HG03565 (cell line): ENCODE measurements at regions not wholly inside any gene's neighbourhood (a gene's known extent, or its start where the extent isn't known, plus 50 kb on each side); places are given as distances from the start of the nearest gene placed in this dataset.

Experiments
- ATAC-seq: cut with Tn5 transposase; IDR thresholded peaks from one replicate; pipeline ENCODE4 v1.9.1; 2021; ENCODE audit warnings: mild to moderate bottlenecking, moderate library complexity; ENCODE audit not compliant: unreplicated experiment

DNA sequence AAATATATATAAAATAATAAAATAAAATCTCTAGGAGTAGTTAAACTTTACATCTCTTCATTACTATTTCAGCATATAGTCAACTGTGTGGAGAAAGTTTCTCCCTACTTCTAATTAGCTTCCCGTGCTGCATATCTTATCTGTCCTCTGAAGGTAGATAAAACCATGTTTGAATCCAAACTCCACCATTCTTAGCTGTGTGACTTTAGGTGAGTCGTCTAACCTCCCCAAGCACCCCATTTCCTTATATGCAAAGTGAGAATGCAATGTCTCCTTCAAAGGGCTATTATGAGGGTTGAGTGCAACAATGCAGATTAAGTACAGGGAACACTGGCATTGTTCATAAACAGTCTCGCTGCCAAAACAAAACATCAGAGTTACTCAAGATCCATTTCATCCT is 80.8 kb upstream of the DRD2 start:
- ATAC-seq: no peak

- no peak for ATAC-seq
Observed at GRCh38 chr11:113555071-113555619, 79.9 kb upstream of the DRD2 start.

GRCh38 chr11:113554526-113554925 is 79.3 kb upstream of the DRD2 start:
- ATAC-seq: no peak

GRCh38 chr11:113553915-113554314 is 78.7 kb upstream of the DRD2 start:
- ATAC-seq: no peak

DNA sequence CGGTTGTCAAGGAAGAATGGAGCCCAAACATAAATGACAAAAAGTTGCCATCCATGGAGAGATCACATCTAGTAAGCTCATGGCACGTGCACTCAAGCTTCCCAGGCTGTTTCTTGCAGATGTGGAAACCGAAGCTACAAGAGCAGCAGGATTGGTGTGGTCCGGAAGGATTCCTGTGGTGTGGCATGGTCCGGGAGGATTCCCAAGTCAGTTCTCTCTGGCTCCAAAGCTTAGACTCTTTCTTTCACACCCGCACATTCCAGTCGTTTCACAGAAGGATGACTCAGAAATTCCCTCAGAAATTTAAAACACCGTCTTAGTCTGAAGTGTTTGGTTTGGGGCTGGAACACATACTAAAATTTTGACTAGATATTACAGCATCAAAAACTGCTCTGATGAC is 78.0 kb upstream of the DRD2 start:
- ATAC-seq: no peak

- no peak for ATAC-seq
Observed at GRCh38 chr11:113552271-113552670, 77.1 kb upstream of the DRD2 start.

GRCh38 chr11:113551645-113552044 is 76.4 kb upstream of the DRD2 start:
- no peak for ATAC-seq

GRCh38 chr11:113549611-113550578 is 74.7 kb upstream of the DRD2 start:
- no peak for ATAC-seq

- no peak for ATAC-seq
Observed at GRCh38 chr11:113549061-113549460, 73.9 kb upstream of the DRD2 start.

DNA sequence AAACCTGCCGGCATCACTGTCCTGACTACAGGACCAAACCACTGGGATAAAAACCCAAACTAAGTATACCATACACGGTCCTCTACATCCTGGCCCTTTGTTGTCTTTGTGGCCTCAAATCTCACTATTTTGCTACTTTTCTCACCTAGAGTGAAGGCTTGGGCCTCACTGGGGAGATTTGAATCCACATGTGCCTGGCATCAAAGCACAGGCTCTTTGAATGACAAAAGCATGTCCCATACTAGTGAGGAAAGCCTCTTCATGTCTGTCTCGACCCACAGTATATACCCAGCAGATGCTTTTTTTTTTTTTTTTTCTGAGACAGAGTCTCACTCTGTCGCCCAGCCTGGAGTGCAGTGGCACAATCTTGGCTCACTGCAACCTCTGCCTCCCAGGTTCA is 72.5 kb upstream of the DRD2 start:
- ATAC-seq: no peak

GRCh38 chr11:113546757-113547507 is 71.7 kb upstream of the DRD2 start:
- no peak for ATAC-seq

DNA sequence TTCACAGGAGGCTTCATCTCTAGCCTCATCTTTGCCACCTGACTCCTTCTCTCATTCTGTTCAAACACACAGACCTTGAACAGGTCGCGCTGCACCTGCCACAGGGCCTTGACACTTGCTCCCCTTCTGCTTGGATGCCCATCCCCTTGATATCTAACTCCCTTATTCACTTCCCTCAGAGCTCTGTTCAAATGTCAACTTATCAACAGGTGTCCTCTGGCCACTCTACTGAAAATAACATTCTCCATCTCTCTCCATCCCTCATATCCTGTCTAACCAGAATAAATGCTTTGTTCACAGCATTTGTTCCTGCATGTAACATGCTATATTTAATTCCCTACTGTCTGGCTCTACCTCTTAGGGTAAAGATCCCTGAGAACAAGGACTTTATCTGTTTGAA is 67.2 kb upstream of the DRD2 start:
- no peak for ATAC-seq

DNA sequence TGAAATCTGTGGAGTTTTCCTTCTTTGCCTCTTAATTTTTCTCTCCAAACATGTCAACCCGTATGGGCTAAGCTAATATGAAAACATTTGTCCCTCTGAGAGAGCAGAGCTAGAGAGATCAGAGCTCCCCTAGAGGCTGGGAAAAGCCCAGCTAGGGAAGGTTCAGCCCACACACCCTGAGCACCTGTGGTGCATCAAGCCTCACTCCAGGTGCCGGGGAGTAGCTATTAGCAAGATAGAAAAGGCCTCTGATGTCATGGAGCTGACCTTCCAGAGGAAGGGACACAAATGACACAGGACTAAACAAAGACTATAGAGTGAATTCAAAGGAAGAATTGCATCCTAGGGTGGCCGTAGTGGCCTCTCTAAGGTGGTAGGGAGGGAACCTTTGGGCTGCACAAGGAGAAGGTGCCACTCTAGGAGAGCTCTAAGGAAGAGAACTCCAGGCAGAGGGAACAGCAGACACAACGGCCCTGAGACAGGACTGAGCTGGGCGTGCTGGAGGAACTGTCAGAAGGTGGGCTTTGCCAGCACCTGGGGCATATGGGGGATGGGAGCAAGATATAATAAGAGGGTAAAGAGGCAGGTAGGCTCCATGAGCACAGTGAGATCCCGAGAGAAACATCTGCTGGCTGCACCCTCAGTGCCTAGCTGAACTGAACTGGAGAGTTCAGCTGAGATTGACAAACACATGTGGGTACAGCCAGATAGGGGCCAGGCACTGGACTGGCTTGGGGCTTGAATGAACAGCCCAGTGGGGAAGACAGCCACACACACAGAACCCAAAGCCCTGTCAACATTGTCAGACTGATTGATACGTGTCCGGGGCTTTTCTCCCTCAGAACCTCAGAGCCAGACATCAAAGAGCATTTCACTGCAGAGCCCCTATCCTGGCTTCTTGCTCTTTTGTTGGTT is 65.5 kb upstream of the DRD2 start:
- no peak for ATAC-seq

GRCh38 chr11:113538451-113539412 is 63.5 kb upstream of the DRD2 start:
- ATAC-seq: no peak

GRCh38 chr11:113534625-113535024 is 59.4 kb upstream of the DRD2 start:
- no peak for ATAC-seq

- ATAC-seq: no peak
Observed at GRCh38 chr11:113533425-113533698, 58.2 kb upstream of the DRD2 start.

- ATAC-seq: no peak
Observed at GRCh38 chr11:113532697-113533424, 57.7 kb upstream of the DRD2 start.

- ATAC-seq: no peak
Observed at GRCh38 chr11:113531575-113532451, 56.6 kb upstream of the DRD2 start.
